ENCODE measurements at regions not wholly inside any gene's neighbourhood (a gene's known extent, or its start where the extent isn't known, plus 50 kb on each side); places are given as distances from the start of the nearest gene placed in this dataset.

DNA sequence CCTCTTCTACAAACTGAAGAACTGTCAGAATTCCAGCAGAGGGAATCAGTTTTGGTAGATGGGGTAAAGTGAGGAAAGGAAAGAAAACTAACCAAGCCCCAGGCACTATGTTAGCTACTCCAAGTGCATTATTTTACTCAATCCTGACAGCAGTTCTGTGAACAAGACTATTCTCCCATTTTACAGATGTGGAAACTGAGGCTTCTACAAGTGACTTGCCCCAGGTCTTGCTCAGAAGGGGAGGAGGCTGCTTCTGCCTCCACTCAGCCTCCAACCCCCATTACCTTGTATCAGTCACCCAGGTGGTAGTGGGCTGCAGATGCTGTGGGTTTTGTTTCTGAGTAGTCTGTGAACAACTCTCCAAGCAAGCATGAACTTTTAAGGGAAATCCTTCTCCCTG, 315.2 kb upstream of the MAF start:
- DNase-seq = no peak

DNA sequence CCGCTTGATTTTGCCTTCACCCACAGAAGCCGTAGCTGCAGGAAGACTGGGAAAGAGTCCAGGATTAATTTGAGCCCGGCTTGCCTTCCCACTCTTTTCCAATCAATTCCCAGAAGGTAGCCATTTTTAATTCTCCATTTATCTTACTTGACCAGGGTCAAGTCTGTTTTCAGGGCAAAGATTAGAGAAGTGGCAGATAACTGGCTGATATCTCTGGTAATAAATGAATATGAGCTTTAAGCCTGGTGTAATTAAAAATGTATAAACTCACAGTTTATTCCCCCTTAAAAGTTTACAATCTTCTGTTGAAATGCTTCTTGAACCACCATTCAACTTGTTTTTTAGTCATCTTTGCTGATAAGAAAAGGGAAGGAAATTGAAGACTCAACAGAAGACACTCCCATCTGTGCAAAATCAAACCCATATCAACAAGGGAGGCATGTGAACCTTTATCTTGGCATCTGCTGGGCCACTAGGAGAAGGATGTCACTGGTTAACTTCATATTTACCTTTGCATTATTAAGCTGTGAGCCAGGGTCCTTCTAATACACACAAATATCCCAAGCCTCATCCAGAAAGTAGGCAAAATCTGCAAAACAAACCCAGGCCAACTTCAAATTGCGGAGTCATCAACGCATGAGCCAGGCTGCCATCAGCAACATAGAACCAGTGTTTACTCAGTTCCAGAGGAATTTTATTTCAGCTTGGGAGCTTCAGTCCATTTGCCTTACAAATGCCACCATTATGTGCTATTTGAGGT, 314.6 kb upstream of the MAF start:
- no peak for DNase-seq

DNA sequence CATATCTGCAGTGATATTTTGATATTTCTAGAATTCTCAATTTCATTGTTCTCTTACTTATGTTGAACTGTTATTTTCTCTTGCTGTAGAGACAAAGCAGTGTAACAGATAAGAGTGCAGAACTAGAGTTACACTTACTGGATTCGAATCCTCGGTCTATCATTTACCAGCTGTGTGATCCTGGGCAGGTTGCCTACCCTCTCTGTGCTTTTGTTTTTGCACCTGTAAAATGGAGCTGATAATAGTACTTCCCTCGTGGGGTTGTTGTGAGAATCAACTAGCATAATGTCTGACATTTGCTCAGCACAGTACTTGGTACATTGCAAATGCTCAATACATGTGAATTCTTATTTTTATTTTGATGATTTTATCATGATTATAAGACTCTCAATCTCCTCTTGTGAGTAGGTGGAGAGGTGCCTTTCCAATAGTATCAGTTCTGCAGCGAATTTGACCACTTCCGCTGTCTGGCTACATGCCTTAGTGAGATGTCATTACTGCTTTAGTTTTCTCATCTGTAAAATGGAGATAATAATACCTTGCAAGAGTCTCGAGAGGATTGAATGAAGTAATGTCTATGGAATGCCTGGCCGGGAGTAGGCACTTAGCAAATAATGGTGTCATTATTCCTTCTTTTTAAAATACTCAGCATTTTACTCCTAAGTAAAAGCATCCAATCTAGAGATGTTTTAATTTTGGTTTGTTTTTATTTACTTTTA, 312.2 kb upstream of the MAF start:
- no peak for DNase-seq

DNA sequence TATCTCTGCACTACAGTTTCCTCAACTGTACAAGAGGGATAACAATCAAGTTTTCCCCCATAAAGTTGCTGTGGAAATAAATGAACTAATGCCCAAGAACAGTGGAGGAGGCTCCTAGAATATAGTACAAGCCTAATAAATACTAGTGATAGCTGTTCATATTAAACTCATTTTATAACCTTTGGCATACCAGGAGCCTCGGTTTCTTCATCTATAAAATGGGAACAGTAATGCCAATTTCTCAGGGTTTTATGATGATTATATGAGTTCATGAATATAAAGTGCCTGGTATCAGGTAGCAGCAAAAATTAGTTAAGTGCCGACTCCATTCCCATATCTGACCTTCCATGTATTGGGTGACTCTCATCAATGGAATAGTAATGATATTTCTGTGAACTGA, 311.1 kb upstream of the MAF start:
- DNase-seq = no peak

DNA sequence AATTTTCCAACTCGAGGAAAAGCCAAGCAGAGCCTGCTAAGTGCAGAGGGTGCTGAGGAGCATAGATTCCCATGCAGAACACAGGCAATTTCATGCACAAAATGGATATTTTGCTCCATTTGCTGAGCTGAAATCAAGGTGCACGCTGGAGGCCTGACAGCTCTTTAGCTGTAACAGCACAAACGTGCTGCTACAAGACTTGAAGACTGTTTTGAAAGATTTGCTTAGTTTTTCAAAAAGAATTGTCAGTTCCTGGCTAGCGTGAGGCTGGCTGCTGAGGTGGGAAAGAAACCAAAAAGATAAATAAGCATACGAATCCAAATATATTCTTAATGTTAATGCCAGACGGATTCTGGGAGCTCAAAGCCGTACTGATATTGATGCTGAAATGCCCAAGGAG, 309.0 kb upstream of the MAF start:
- no peak for DNase-seq

DNA sequence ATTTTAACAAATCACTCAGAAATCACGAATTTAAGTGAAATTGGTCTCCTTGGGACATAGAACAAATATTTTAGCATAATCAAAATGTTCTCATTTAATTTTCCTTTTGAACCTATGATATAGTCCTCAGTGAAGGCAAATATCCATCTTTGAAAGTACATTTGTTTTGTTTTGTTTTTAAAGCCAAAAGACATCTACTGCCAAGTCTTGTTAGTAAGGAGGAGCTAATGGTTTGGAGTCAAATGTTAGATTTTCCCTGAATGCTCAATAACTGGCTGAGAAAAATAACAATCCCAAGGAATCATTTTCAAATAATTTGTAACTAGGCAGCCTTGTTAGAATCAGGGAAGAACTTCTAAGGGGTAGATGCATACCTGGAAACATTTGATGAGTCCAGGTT, 302.9 kb upstream of the MAF start:
- DNase-seq = no peak

DNA sequence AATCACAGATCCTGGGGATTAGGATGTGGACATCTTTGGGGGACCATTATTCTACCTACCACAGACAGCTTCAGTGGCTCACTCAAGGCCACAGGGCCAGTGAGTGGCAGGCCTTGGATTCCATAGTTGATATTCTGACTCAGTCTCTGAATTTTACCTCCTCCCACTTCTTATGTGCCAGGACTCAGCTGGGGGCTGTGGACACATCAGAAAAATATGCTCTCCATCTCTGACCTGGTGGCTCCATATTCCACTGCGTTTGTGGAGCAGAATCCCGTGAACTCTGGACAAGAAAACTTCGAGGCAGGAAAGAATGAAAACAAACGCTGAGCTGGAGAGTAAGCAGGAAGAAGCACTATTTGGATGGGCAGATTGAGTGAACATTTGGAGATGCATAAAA, 301.8 kb upstream of the MAF start:
- no peak for DNase-seq

DNA sequence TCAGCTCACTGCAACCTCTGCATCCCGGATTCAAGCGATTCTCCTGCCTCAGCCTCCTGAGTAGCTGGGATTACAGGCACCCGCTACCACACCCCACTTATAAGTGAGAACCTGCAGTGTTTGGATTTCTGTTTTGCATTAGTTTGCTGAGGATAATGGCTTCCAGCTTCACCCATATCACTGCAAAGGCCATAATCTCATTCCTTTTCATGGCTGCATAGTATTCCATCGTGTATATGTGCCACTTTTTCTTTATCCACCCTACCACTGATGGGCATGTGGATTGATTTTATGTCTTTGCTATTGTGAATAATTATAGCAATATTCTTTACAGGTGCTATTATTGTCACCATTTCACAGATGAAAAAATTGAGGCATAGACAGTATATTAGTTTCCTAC, 301.0 kb upstream of the MAF start:
- no peak for DNase-seq

DNA sequence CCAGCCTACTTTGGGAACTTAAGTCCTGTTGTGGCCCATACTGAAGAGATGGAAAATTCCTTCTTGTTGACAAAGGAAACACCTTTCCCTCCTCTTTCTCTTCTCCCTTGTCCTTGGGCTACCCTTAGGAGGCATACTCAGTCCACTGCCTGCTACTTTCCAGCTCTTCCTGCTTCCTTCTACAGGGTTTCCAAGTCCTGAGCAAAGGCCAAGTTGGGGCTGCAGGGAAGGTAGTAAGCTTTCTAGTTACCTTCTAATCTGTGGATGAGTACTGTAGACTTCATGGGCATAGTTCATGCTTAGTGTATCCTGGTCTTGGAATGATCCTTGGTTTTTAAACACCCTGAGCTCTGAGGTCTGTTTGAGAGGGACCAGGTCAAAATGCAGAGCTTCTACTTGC, 299.2 kb upstream of the MAF start:
- no peak for DNase-seq

DNA sequence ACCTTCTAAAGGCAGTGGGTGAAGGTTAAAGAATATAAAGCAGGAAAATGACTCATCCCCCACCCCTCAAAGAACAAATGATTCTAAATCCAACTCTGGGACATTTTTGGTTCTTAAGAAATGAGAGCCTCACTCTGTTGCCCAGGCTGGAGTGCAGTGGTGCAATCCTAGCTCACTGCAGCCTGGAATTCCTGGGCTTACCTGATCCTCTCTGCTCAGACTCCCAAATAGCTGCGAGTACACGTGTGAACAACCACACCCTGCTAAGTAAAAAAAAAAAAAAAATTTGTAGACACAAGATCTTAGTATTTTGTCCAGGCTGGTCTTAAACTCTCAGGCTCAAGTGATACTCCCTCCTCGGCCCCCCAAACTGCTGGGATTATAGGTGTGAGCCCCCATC, 298.8 kb upstream of the MAF start:
- DNase-seq = no peak

DNA sequence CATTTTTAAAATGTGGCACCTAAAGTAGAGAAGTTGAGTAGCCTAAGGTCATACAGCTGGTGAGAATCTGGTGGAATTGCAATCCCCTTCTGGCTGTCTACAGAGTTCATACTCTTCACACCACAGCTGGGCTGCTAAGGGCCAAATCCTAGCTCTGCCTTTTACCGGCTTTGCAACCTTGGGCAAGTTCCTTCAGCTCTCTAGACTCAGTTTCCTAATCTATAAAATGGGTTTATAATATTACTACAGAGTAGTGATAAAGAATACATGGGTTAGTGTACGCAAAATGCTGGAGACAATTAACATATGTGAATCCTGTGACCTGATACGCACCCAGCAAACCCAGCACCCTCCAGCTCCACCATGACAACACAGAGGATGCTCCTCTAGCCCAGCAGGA, 298.2 kb upstream of the MAF start:
- DNase-seq = no peak

DNA sequence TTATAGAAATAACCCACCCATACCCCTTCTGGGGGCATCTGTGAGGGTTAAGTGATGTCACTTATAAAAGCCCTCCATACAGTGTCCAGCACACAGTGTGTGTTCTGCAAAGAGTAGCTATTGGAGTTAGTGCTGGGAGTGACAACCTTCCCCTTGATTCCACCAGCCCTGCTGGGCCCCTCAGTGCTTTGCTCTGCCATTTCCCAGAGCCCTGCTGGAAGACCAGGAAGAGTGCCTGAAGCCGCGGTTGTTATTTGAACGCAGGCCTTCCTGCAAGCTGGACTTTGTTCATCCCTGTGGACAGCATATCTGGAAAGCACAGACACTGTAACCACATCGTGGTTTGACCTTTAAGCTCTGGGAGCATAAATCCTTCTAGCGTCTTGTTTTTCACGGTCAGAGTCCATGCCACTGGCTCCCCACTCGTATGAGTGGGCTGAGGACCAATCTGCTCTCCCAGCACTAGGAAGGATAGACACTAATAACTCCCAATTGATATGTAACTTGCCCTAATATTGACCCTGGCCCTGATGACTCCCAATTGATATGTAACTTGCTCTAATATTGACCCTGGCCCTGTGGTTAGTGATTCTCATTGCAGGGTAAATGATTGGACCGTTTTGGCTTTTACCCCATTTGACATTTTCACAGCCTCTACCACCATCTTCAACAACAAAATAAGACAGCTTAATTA, 297.1 kb upstream of the MAF start:
- no peak for DNase-seq

DNA sequence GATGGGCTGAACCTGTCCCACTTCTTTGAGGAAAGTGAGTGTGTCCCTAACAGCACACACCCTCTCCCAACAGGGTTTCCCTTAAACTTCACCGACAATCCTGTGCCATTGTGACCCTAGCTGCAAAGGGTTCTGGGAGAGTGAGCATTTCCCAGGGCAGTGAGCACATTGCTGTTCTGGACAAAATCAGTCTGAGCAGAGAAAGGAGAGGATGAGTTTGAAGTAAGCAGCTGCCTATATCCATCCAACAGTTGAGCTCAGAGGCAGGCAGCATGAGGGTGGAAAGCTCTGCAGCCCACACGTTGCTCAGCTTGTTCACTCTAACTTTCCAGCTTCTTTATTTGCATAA, 296.5 kb upstream of the MAF start:
- DNase-seq = no peak

DNA sequence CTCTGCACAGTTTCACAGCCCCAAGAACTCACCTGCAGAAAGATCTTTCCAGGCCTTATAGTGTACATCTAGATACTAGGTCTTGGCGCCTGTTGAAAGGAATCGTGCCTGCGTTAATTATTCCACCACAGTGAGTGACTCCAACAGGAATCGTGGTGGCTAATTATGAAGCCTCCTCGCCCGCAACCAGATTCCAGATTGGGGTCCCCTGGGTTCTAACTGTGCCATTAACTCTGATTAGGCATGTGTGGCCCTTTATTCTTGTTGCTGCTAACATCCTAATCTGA, 295.3 kb upstream of the MAF start:
- DNase-seq = no peak

DNA sequence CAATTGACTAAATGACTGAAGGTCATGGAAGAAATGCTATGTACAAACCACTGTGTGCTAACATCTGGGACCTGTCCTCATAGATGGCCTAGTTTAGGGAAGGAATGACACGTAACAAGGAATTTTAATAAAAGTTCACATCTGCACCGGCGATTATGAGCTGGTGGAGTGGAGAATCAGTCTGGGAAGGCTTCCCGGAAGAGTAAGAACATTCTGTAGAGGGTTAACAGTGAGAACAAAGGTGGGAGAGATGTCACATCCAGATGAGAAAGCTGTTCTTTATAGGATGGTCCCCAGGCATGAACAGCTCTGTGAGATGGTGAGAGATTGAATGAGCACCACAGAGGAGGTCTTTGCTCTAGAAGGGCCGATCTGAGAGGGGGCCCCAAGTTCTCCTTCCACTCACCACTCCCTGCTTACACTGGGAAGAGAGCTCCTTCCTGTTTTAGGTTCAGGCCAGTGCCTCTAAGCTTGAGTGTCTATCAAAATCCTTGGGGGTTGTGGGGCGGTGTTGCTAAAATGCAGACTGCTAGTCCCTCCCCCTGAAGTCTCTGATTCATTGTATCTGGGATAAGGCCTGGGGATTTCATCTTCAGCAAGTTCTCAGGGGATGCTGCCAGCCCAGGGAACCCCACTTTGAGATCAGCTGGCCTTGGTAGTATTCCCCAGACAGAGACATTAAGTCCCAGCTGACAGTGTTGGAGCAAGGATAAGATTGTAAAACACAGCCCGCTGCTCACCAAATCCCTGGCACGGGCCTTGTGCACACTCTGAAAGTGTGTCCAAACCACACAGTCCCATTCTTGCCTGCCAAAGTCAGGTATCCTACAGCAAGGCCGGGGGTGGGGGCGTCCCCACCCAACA, 294.7 kb upstream of the MAF start:
- DNase-seq = no peak

DNA sequence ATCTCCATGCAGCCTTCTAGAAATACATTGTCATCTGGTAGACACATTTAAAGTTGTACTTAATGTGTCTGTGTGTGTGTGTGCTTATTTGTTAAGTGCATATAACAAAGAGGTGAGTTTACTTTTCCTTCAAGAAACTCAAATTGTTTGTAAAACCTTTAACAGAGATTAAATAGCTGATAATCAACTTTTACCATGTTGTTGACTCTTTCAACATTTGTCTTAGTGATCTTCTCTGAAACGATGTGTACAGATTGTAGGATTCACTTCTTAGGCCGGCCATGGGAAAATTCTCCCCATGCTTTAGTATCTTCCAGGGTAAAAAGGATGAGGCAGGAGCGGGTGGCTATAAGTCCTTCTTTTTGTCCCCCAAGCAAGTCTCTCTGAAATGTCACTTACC, 292.9 kb upstream of the MAF start:
- DNase-seq = no peak

DNA sequence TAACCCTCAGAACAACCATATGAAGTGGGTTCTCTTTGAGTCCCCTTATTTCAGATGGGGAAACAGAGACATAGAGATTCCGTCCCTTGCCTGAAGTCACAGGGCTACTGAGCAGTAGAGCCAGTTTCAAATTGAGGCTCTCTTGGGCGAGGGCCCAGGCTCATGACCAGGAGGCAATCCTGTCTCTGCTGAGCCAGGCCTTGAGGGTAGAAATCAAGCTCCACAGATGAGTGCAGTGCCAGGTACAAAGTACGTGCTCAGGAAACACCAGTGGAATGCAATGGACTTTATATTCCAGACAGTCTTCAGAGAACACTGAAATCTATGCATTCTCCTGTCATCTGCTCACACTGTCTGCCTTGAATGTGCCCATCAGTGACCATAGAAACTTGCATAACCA, 291.7 kb upstream of the MAF start:
- no peak for DNase-seq

DNA sequence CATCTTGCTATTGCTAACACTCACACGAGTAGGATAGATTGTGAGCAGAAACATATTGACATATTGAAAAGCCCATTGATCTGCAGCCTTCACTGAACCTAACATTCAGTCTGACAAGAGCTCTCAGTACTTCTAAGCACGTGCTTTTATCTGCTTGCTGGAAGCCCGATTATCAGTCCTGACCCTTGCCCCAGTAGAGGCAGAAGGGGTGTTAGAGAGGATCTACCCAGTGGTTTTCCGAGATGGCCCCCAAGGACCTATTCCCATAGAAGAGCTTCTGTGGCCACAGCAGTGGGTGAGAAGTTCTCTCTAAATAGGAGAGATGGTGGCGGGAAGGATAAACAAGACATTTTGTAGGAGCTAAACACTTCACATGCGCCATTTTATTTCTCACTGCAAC, 290.9 kb upstream of the MAF start:
- DNase-seq = no peak

DNA sequence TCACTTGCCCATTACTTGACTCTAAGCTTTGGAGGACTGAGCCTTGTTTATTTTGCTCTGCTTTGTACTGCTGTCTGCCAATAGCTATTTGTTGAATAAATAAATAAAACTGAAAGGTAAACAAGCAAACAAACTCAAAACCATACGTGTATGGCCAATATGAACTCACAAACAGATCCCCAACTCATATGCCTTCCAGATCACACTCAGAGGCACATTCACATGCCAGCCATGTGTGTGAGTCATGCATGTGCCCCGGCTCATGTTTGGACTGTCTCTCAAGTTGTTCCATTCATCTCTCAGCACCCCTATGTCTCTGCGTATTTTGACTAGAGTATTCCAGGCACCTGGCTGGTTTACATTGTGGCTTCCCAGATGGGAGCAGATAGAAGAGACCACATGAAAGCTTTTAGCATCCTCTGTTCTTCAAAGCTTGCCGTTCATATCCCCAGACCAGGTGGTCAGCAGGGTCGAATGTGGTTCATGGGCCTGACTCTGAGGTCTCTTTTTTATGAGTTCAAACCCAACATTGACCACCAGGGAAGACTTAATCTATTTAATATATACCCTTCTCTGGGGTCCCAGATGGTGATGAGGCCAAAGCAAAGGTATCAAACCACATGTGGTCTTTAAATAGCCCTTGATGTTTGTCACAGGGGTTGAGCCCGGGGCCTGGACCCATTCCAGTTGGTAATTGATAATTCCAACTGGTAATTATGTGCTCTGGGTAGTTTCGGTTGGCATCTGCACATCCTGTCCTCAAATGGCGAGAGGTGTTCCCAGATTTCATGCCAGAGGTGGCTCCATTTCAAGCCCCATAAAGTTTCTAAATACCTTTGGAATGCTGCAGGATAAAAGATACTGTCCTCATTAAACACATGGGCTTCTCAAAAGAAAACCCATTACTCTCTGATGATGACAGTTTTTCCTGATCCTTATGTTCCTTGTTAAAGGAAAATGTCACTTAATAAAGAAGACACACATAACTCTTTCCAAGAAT, 287.3 kb upstream of the MAF start:
- DNase-seq = no peak

DNA sequence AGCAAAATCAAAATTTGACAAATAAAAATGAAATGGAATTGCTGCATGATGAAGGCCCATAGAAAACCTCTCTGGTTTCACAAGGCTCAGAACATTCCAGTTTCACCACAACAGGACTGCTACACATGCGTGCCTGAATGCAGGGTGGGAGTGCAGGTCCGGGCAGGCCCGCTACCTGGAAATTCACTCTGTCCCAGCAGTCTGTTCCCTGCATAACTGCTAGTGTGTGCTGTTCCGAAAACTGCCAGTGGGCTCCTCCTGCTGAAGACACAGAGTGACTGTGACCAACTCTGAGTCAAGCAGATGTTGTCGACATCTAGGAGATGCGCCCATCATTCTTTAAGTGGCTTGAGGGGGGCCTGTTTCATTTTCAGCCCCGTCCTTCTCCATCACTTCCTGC, 284.8 kb upstream of the MAF start:
- DNase-seq = no peak

DNA sequence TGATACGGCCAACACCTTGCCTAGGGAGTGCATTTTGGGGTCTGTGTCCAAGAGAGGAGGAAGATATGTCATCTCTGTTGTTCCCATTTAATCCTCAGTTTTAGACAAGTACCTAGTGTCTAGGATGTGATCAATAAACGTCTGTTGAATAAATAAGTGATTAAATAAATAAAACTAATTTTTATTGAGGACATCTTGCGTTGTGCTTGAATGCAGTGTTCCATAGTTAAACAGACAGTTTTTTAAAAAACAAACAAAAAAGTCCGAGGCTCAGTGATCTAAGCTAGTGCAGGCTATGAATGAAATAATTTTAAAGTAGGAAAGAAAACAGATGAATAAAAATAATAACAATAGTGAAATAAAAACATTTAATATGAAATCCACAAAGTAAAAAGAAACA, 283.0 kb upstream of the MAF start:
- no peak for DNase-seq

DNA sequence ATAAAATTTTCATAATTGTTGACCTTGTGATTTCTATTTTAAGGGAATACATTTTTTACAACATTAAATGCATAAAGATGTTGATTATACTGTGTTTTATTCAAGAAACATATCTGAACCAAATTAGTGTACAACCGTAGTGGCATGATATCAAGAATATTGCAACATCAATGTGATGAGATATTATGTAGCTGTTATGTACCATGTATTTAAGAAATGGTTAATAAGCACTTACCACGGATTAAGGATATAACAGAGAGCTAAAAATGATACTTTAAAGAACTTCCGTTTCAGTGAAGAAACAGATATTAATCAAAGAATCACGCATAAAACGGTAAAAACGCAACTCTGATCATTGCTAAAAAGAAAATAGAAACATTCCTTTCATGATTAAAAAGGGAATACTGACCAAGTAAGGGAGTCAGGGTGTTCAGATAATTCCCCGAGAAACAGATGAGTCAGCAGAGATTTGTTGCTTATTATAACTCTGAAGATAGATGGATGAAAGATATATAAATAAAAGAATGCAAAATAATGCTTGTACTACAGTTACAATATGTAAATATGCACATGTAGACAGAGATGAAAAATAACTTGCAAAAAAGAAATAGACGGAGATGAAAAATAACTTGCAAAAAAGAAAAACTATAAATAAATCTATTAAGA, 281.9 kb upstream of the MAF start:
- DNase-seq = no peak

Measured in activated CD4-positive, alpha-beta T cell treated with anti-CD3 and anti-CD28 coated beads, Interleukin-10, Interleukin-2, amounts not matched to agents 100 ng/mL and 50 ng/mL, durations not matched to agents 16 hours and 8 hours (primary cell).